HL-60 (cell line): ENCODE measurements at regions not wholly inside any gene's neighbourhood (a gene's known extent, or its start where the extent isn't known, plus 50 kb on each side); places are given as distances from the start of the nearest gene placed in this dataset.

Experiments
- GABPA ChIP-seq: IDR thresholded peaks from 2 replicates; pipeline ENCODE4 v1.6.1; 2012; ENCODE audit warnings: low read depth
- POLR2AphosphoS5 ChIP-seq: IDR thresholded peaks from 2 replicates; pipeline ENCODE4 v1.6.1; 2012; ENCODE audit warnings: low read depth
- SPI1 ChIP-seq: IDR thresholded peaks from 2 replicates; pipeline ENCODE4 v1.6.1; 2012; ENCODE audit warnings: low read depth, mild to moderate bottlenecking, borderline replicate concordance
- TF ChIP-seq, protein P1 (sequence below): IDR thresholded peaks from one replicate; pipeline ENCODE4 v1.5.1; 2011; ENCODE audit warnings: low read length, control low read depth, inconsistent platforms; ENCODE audit not compliant: insufficient read depth
- TF ChIP-seq, protein P2 (sequence below): IDR thresholded peaks from 2 replicates; pipeline ENCODE4 v1.6.1; 2012; ENCODE audit warnings: low read depth; ENCODE audit not compliant: insufficient replicate concordance

DNA sequence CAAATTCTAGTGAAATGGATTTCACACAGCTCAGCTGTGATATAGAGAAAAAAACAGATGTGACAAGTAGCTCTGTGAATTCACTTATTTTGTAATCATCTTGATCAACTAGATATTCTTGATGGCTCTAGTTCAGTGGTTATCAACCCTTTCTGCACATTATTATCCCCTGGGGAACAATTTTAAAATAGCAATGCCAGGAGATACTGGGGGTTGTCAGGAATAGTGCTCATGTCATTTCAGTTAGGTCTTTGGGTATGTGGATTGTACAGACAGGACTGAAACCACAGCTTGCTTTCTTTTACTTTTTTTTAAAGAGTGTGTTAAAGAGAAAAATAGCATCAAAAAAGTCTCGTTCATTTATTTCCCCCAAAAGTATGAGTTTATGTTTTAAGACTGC lies 269.0 kb upstream of the PDGFD start:
- TF ChIP-seq POLR2AphosphoS5 (no peak), GABPA (no peak), SPI1 (no peak)
- TF ChIP-seq, protein P1, sequence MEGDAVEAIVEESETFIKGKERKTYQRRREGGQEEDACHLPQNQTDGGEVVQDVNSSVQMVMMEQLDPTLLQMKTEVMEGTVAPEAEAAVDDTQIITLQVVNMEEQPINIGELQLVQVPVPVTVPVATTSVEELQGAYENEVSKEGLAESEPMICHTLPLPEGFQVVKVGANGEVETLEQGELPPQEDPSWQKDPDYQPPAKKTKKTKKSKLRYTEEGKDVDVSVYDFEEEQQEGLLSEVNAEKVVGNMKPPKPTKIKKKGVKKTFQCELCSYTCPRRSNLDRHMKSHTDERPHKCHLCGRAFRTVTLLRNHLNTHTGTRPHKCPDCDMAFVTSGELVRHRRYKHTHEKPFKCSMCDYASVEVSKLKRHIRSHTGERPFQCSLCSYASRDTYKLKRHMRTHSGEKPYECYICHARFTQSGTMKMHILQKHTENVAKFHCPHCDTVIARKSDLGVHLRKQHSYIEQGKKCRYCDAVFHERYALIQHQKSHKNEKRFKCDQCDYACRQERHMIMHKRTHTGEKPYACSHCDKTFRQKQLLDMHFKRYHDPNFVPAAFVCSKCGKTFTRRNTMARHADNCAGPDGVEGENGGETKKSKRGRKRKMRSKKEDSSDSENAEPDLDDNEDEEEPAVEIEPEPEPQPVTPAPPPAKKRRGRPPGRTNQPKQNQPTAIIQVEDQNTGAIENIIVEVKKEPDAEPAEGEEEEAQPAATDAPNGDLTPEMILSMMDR: no peak
- TF ChIP-seq, protein P2, sequence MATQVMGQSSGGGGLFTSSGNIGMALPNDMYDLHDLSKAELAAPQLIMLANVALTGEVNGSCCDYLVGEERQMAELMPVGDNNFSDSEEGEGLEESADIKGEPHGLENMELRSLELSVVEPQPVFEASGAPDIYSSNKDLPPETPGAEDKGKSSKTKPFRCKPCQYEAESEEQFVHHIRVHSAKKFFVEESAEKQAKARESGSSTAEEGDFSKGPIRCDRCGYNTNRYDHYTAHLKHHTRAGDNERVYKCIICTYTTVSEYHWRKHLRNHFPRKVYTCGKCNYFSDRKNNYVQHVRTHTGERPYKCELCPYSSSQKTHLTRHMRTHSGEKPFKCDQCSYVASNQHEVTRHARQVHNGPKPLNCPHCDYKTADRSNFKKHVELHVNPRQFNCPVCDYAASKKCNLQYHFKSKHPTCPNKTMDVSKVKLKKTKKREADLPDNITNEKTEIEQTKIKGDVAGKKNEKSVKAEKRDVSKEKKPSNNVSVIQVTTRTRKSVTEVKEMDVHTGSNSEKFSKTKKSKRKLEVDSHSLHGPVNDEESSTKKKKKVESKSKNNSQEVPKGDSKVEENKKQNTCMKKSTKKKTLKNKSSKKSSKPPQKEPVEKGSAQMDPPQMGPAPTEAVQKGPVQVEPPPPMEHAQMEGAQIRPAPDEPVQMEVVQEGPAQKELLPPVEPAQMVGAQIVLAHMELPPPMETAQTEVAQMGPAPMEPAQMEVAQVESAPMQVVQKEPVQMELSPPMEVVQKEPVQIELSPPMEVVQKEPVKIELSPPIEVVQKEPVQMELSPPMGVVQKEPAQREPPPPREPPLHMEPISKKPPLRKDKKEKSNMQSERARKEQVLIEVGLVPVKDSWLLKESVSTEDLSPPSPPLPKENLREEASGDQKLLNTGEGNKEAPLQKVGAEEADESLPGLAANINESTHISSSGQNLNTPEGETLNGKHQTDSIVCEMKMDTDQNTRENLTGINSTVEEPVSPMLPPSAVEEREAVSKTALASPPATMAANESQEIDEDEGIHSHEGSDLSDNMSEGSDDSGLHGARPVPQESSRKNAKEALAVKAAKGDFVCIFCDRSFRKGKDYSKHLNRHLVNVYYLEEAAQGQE: no peak
